Urothelium cell line (cell line): ENCODE measurements at regions not wholly inside any gene's neighbourhood (a gene's known extent, or its start where the extent isn't known, plus 50 kb on each side); places are given as distances from the start of the nearest gene placed in this dataset.
"Not testable (repeated sequence)": the region's sequence is repeated elsewhere in the genome, so short reads cannot be mapped to it uniquely, and the experiment has no call there.

ENCODE experiments used
- DNase-seq: peaks from one replicate; pipeline ENCODE4 v3.0.0; 2011; ENCODE audit warnings: low spot score, mixed read lengths
- FAIRE-seq: peaks from 2 replicates; lab custom pipeline; 2011; peaks lifted over from hg19 to GRCh38; lab: Jason Lieb, UNC

- DNase-seq (no peak), FAIRE-seq (no peak)
Measured at GRCh38 chr5:116897291-116897690, 322.7 kb upstream of the SEMA6A start.

- DNase-seq (no peak), FAIRE-seq (no peak)
Measured at GRCh38 chr5:116896001-116896400, 321.4 kb upstream of the SEMA6A start.

- no peak for DNase-seq
Measured at GRCh38 chr5:116892993-116893392, 318.4 kb upstream of the SEMA6A start.

GRCh38 chr5:116887104-116887503, 312.5 kb upstream of the SEMA6A start:
- FAIRE-seq: no peak

More at GRCh38 chr5:116892993-116893392, 318.4 kb upstream of the SEMA6A start:
- no peak for FAIRE-seq

GRCh38 chr5:116885825-116886224, 311.2 kb upstream of the SEMA6A start:
- no peak for FAIRE-seq
- DNase-seq: no peak

More at GRCh38 chr5:116887104-116887503, 312.5 kb upstream of the SEMA6A start:
- no peak for DNase-seq

GRCh38 chr5:116883875-116884274, 309.3 kb upstream of the SEMA6A start:
- DNase-seq: no peak
- no peak for FAIRE-seq

- FAIRE-seq (no peak), DNase-seq (no peak)
Measured at GRCh38 chr5:116881921-116882531, 307.4 kb upstream of the SEMA6A start.

GRCh38 chr5:116880601-116881000, 306.0 kb upstream of the SEMA6A start:
- FAIRE-seq (no peak), DNase-seq (no peak)

- DNase-seq: no peak
- no peak for FAIRE-seq
Measured at GRCh38 chr5:116880150-116880549, 305.5 kb upstream of the SEMA6A start.

GRCh38 chr5:116876240-116876840, 301.7 kb upstream of the SEMA6A start:
- FAIRE-seq (no peak), DNase-seq (no peak)

GRCh38 chr5:116872986-116873385, 298.4 kb upstream of the SEMA6A start:
- DNase-seq (no peak), FAIRE-seq (no peak)

GRCh38 chr5:116872486-116872885, 297.9 kb upstream of the SEMA6A start:
- no peak for DNase-seq
- FAIRE-seq: no peak

GRCh38 chr5:116867825-116868224, 293.2 kb upstream of the SEMA6A start:
- not testable (repeated sequence) for DNase-seq, FAIRE-seq

- FAIRE-seq: no peak
Measured at GRCh38 chr5:116865651-116866050, 291.0 kb upstream of the SEMA6A start.

GRCh38 chr5:116864838-116865190, 290.2 kb upstream of the SEMA6A start:
- DNase-seq (no peak), FAIRE-seq (no peak)

More at GRCh38 chr5:116865651-116866050, 291.0 kb upstream of the SEMA6A start:
- DNase-seq: no peak

GRCh38 chr5:116864157-116864837, 289.7 kb upstream of the SEMA6A start:
- FAIRE-seq (no peak), DNase-seq (no peak)

GRCh38 chr5:116862632-116863455, 288.2 kb upstream of the SEMA6A start:
- FAIRE-seq: no peak

GRCh38 chr5:116861666-116862065, 287.0 kb upstream of the SEMA6A start:
- DNase-seq: no peak
- FAIRE-seq: peak; percentile 40

More at GRCh38 chr5:116862632-116863455, 288.2 kb upstream of the SEMA6A start:
- no peak for DNase-seq

- DNase-seq: no peak
- FAIRE-seq: no peak
Measured at GRCh38 chr5:116861097-116861496, 286.5 kb upstream of the SEMA6A start.

GRCh38 chr5:116859666-116860320, 285.2 kb upstream of the SEMA6A start:
- FAIRE-seq (no peak), DNase-seq (no peak)
